Kidney tubule cell (primary cell): ENCODE measurements at regions not wholly inside any gene's neighbourhood (a gene's known extent, or its start where the extent isn't known, plus 50 kb on each side); places are given as distances from the start of the nearest gene placed in this dataset.
"Not testable (repeated sequence)": the region's sequence is repeated elsewhere in the genome, so short reads cannot be mapped to it uniquely, and the experiment has no call there.

ENCODE experiments used
- DNase-seq: peaks from one replicate; pipeline ENCODE4 v3.0.0-alpha.2; 2018; ENCODE audit warnings: low spot score

DNA sequence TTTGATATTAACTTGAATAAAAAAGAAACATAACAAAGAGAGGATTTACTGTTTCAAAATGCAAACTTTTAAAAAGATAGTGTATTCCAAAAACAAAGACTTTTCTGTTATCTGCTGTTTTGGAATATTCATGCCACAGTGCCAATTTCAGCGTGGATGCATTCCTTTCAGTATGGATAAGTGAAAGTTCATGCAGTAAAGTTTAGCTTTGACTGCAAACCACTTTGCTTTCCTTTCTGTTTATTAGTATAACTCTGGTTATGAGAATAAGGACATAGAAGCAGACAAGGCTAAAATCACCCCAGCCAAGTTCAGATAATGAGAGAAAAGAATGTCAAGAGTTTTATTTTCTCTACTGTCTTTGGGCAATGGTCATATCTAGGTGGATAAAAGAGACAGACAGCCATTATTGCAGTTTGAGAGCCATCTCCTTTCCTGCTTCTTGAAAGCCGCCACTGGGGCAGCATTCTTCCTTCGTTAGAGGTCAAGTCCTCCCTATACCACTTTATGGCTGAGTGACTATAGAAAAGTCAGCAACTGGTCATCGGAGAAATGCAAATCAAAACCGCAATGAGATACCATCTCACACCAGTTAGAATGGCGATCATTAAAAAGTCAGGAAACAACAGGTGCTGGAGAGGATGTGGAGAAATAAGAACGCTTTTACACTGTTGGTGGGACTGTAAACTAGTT is 82.4 kb upstream of the BLID start:
- no peak for DNase-seq

DNA sequence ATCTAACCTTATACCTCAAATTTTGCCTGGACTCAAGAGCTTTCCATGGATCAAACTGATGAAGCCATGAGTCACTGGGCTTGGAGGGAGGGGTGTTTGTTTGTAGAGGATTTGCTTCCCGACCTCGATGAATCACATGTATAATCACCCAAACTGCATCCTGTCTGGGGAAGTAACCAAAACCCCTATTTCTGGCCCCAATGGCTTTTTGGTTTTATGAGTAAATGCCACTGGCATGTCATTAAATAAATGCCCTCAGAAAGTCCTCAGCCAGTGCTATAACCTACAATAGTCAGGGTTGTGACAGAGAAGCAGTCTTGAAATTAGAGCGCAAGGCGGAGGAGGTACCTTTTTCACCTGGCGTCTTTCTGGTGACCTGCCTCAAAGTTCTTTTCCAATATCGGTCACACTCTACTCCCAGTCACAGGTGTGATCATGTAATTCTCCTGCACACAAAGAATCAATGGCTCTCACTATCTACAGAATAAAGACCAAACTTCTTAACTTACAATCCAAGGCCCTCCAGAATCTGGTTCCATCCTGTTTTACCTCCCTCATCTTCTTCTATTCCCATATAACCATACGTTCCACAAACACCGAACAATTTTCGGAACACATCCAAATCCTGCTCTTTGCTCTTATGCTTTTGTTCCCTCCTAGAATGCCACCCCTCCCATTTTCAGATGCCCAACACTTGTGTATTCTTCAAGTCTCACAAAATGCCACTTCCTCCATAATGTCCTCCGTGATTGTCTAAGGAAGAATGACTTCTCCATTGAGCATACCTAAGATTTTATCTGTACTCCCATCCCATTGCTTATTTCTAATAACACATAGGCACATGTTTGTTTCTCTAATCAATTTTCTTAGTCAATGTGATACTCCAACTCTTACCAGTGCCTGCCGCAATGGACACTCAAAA is 81.3 kb upstream of the BLID start:
- peak; percentile 95 for DNase-seq

DNA sequence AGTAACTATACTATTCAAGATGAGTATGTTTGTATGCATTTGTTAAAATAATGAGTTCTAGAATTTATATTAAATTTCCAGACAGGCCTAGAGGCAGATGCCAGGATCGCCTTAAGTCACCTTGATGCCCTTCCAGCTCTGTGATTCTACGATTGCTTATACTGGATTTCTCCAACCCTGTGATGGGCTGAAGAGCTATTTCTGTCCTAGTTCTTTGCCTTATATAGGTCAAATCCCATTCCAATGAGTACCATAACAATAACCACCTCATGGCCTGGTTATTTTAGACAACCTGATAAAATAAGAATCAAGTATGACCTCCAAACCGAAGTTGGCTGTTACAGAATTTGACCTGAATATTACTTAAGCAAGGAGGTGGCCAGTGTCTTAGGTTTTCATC is 79.8 kb upstream of the BLID start:
- no peak for DNase-seq

DNA sequence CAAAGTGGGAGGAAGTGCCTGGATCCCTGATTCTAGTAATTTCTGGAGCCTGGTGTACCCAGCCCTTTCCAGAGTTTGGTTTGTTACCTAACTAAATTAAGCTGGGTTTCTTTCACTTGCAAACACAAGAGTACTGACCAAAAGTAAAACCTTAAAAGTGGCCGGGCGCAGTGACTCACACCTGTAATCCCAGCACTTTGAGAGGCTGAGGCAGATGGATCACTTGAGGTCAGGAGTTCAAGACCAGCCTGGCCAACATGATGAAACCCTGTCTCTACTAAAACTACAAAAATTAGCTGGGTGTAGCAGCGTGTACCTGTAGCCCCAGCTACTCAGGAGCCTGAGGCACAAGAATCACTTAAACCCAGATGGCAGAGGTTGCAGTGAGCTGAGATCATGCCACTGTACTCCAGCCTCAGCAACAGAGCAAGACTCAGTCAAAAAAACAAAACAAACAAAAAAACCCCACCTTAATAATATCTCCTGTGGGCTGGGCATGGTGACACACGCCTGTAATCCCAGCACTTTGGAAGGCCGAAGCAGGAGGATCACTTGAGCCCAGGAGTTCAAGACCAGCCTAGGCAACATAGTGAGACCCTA is 78.0 kb upstream of the BLID start:
- not testable (repeated sequence) for DNase-seq

DNA sequence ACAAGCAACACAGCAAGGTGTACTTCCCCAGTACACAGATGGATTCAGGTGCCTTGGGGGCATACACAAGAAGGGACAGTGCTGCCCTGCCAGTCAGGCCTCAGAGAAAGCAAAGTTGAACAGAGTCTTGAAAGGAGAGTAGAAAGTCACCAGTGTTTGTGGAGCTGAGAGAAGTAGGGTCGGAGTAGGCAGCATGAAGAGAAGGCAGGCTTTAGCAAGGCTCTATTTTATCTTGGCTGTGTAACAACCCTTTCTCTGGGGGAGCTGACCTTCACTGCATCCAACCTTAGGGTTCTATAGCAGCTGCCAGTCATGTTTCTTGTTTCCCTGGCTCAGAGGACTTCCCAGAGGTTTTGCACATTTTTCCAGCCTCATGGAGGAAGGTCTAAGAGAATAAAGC is 77.4 kb upstream of the BLID start:
- DNase-seq, result no peak

DNA sequence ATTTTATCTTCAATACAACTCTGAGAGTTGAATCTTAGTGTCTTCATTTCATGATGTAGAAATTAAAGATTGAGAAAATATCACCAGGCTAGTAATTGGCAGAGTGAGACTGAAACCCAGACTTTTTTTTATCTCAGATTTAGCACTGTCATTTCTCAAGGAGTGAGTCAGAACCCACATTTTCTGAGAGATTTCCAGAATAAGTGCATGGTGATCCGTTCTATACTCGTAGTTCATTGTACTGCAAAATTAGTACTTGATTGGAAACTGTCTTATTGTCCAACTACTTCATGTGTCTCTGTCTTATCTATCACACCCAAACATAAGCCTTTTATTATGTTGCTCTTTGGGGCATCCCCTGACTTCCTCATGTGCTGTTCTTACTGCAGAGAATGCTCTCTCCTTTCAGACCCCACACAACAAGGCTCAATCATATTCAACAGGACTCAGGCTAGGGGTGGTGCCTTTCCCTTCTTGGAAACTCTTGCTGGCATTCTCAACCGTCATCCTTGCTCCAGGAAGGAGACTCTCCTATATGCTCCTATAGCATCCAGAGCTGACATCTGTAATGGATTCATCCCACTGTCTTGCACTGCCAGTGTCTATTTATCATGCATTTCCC is 76.7 kb upstream of the BLID start:
- peak; percentile 16 for DNase-seq

DNA sequence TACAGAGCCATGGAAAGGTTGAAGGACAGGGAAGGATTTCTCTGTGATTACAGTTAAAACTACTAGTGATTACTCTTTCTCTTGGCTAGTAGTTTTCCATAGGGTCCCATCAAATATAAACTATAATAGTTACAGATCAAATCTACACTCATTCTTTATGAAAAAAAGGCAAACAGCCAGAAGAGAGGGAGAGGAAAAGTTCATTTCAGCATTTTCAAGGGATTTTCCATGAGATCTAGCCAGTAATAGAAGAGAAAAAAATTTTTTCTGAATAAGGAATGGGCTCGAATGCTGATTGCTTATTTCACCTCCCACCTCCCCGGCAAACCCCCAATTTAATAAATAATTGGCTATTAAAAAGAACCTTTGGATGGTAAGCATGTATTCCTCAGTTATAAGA is 74.8 kb upstream of the BLID start:
- DNase-seq, result no peak

DNA sequence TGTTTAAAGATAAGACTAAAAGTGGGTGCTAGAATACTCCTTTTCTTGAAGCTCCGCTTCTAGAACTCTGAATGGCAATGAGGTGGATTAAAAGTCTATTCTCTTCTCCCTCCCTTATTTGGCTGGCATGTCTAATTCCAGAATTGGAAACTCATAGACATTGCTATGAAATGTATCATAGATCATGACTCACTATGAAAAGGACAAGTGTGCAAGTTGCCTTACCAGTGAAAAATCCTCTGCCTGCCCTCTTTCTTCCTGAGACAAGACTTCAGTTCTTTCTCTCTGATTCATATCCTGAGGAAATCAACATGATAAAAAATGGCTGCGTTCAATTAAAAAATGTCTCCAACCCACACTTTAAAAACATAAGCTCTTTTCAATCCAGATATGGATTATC is 73.2 kb upstream of the BLID start:
- peak; percentile 94 for DNase-seq

DNA sequence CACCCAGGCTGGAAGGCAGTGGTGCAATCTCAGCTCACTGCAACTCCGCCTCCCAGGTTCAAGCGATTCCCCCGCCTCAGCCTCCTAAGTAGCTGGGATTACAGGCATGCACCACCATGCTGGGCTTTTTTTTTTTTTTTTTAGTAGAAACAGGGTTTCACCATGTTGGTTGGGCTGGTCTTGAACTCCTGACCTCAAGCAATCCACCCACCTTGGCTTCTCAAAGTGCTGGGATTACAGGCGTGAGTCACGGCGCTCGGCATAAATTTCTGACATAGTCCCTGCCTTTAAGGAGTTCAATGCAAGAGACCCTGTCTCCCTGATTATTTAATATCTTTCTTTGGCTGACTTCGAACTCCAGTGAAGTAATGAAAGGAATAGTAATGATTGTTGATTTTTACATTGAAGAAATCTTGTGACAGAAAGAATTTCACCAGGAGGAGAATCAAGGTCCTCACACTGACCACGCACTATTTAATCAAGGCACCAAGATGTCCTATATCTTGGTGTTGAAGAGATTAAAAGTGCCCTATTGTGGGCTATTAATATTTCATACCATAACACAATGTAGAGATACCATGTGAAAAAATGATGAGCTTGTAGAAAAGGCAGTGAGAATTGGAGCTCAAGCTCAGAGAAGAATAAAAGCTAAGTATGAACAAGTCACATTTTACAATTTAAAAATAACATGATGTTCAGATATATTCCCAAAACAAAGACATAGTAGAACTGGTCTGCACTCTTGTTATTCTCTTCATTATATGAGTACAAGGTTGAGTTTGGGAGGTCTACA is 71.6 kb upstream of the BLID start:
- no peak for DNase-seq

DNA sequence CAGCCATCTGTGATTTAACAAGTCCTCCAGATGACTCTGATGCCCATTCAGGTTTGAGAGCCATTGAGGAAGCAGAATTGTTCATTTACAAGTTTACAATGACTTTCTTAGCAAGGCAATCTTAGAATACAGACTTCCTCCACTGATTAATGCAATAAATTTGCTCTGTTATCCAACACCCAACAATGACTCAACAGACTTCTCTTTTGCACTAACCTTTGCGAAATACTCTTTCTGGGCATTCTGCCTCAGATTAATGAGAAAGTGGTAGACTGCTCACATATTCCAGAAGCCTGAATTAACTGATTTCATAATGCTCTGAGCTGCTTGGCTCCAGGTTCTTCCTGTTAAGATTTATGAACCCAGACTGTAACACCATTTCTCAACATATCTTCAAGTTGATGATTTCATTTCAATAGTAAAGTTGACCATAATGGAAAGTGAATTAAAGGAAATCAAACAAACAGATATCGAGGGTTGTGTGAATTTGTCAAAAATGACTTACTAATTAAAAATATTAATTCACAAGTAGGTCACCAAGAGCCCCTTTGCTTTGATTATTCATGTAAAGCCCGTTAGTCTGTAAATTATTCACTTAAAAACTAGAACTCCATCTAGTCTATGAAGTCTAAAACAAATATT is 70.5 kb upstream of the BLID start:
- peak; percentile 83 for DNase-seq

DNA sequence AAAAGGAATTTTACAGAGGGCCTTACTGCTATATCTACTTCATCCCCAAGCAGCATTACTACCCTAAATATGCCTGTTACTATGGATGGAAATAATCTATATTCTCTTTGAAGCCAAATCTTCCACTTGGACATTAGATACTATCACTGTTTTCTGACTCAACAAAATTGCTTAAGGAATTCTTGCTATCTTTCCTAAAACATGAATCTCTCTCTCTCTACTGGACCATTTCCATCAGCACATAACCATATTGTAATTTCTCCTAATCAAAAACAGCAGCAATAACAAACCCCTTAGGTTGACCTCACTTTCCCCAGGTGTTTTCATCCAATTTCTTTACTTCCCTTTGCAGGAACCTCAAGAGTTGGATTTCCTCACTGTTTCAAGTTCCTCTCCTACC is 67.9 kb upstream of the BLID start:
- DNase-seq, result no peak

DNA sequence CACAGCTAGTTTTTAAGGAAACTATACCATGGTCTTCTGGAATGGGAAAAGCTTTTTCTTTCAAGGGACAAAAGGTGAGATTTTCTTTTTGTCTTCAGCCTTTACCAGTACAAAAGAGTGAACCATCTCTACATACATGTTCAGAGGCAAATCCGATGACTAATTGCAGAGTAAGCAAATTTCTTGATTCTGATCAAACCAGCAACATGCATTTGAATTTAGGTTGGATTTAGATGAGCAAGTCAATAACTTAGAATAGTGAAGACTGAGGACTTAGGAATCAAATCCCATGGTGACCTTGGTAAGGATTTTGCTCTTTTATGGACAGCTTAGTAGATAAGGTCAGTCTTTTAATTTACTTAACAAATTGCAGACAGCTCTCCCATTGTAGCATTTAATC is 65.9 kb upstream of the BLID start:
- no peak for DNase-seq

DNA sequence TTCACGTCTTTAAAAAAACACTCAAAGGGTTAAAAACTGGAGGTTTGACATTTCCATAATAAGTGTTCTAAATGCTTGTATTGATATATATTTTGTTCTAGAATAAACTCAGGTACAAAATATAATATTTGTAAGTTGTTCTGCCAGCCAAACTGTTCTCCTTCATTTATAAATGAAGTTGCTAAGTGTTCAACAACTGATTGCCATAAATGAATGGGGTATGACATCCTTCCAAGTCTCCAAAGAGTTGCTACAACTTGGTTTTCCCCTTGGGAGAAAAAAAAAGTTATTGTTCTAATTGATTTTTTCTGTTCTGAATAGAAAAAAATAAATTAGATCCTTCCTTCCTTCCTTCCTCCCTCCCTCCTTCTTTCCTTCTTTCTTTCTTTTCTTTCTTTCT is 65.4 kb upstream of the BLID start:
- DNase-seq, result no peak

DNA sequence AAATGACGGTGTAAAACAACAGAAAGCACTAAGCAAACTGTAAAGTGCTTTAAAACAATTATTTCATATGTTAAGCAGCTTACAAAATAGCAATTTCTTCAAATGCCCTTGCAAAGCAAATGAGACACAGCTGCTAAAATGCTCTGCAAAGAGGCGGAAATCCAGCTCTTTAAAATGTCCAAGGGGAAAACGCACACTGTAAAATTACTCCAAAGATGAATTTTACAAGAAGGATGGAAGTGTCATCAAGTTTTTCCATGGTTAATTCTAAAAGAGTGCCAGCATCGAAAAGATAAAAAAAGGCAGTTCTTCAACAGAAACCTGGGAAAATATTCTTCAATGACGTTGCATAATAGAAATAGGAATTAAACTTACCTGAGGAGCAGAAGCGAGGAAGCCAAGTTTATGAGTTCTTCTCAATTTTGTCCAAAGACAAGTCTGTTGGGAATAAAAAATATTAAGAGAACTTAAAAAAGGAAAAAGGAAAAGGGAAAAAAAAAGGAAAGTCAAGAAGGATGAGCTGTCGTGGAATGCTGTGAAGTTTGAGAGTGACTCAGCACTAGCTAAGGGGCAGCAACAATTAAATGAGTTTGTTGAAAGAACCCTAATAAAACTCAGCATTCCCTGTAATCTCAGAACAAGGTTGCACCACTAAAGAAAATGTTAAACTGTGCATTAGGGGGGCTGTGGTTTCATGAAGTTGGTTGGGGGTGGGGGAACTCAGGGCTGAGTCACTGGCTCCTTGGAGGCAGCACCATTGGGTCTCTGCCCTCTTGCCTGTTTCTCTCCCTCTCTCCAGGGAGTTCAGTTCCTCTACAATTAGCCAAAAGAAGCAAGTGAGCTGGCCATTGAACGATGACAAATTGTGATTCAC is 64.2 kb upstream of the BLID start:
- DNase-seq, result peak; percentile 84

DNA sequence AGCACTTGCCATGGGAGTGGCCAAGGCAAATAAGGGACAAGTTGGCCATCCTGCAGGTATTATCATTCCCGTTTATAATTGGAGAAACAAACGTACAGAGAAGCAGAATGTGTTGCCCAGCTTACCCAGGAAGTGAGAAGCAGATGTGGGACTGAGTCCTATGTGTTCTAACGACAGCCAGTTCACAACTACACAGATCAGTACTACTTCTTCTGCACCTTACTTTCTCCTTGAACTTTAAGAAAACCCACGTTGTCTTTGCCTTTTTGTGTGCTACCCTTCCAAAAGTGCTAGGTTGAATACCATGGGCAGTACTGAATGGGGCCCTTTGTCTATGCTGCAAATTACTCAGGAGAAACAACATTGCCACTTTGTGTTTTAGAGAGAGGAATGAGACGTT is 62.8 kb upstream of the BLID start:
- no peak for DNase-seq

DNA sequence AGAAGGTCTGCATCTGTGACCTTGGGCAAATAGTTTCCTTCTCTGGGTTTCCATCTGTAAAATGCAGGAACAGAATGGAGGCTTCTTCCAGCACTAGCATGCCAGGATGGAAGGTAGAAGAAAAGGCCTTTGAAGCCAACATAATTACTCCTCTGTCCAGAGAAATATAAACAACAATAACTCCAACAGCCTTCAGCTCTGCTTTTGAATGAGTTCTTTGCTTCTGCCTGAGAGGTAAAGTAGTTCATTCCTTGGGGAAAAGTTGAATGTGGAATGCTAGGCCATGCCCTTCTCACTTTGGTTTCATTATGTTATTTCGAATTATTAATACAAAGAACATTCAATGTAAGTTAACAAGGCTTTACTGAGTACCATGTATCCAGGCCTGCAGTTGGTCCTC is 61.2 kb upstream of the BLID start:
- DNase-seq, result no peak

DNA sequence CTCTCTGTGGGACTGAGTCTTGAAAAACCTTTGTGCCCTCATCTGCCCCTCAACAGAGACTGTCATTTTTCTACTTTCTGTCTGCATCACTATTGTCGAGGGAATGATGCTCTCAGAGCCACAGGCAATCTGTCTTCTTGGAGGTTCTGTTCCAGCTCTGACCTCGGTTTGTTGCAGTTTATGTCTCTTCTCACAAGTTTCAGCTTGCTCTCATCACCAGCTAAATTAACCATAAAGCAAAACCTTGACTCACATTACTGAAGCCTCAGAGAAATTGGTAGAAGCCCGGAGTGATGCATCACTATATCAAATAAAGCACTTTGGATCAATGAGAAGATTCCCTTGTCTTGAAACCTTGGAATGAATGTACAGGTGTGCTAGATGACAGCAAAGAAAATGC is 60.6 kb upstream of the BLID start:
- DNase-seq, result no peak

DNA sequence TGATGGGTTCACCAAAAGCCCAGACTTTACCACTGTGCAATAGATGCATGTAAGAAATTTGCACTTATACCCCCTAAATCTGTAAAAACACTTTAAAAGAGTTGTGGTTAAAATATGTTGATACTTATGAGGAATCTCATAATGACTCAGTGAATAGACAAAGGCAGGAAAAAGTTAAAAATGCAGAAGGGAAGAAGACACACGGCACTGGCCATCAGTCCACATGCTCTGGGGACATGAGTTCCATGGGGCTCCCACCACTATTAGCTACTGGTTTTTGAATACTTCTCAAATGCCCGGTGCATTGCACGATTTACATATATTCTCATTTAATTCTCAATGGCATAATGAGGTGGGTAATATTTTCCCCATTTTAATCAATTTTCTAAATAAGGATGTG is 59.3 kb upstream of the BLID start:
- no peak for DNase-seq

DNA sequence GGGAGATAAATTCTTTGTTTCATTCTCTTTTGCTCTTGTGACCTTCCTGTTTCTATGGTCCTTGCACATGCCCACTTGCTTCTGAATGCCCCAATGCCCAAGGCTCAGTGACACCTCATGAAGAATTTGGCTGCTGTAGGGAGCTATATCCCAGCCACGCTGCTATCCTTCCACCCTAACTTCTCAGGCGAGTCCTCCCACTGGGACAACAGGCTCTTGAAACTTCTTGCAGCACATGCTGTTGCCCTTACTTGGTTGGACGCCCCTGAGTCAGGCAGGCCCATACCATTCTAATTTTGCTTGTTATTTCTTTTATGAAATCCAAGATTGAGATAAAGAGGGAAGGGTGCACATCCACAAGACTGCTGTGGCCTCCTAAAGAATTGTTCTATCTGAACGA is 57.6 kb upstream of the BLID start:
- peak; percentile 35 for DNase-seq

DNA sequence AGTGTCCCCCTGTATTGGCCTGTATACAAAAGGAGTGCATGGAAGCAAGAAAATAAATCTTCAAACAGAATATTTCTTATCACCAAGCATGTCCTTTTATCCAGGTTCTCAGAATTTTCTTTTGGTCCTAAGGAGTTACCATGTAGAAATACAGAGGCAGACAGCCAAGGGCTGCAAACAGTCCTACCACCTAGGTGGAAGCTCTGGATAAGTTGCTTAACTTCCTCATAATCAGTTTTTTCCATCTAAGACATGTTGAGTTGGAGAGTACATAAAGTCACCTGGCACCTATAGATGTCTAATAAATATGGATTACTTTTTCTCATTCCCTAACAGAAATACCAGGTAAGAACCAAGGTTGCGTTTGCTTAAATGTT is 57.0 kb upstream of the BLID start:
- DNase-seq, result no peak
